ENCODE measurements at regions not wholly inside any gene's neighbourhood (a gene's known extent, or its start where the extent isn't known, plus 50 kb on each side); places are given as distances from the start of the nearest gene placed in this dataset.
"Not testable (repeated sequence)": the region's sequence is repeated elsewhere in the genome, so short reads cannot be mapped to it uniquely, and the experiment has no call there.

- no peak for DNase-seq (ENCODE audit: low spot score)
These were observed 464.5 kb upstream of the MYT1L start for GRCh38 chr2:2795438-2796091.

DNA sequence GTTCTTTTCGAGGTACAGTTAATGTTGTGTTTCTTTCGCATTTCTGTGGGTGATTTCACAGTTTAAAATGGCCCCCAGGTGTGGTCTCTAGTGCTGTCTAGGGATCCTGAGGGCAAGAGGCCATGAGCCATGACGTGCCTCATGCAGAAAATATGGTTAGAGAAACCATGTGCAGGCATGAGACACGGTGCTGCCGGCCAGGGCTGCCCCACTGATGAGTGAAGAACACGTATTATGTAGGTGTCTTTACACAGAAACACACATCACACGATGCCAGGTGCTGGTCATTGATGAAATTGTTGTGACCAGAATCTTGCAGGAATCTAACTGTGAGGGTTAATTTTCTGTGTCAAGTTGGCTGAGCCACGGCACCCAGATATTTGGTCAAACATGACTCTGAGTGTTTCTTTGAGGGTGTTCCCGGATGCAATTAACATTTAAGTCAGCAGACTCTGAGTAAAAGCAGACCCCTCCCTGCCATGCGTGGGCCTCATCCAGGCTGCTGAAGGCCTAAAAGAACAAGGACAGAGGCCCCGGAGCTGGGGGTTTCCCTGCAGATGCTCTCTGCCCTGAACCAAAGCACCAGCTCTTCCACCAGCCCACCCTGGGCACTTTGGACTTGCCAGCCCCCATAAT lies 463.0 kb upstream of the MYT1L start:
- no peak for DNase-seq (ENCODE audit: low spot score)

DNA sequence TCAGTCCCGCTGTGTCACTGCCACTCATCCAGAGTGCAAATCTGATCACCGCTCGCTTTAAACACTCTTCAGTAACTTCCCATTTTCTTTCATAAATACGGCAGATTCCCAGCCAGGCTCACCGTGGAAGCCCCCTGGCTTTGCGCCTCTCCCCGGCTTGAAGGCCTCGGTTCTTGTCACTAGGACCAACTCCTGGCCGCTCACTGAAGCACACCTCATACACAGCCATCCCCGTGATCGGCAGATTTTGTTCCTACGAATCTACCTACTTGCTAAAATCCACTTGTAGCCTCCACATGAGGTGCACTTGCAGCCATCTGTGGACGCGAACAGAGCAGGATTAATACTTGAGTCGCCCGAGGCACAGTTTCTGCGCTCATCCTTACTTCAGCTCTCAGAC lies 462.4 kb upstream of the MYT1L start:
- no peak for DNase-seq (ENCODE audit: low spot score)

- no peak for DNase-seq (ENCODE audit: low spot score)
These were observed 460.5 kb upstream of the MYT1L start for GRCh38 chr2:2791606-2792005.

DNA sequence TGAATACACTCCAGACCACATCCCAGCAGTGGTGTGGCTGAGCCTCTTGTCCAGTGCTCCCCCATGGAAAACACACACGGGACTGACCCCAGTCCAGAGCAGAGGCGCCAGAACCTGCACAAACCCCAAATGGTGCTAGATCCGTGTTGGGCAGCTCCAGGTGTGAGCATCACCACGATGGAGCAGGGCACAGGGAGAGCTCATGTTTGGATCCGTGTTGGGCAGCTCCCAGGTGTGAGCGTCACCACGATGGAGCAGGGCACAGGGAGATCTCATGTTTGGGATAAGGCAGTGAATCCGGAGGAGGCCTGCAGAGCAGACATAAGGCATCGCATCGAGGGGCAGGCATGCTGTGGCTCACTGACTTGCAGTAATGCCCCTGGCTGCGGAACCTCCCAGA lies 460.0 kb upstream of the MYT1L start:
- no peak for DNase-seq (ENCODE audit: low spot score)

GRCh38 chr2:2788076-2788475 lies 457.0 kb upstream of the MYT1L start:
- no peak for DNase-seq (ENCODE audit: low spot score)

DNA sequence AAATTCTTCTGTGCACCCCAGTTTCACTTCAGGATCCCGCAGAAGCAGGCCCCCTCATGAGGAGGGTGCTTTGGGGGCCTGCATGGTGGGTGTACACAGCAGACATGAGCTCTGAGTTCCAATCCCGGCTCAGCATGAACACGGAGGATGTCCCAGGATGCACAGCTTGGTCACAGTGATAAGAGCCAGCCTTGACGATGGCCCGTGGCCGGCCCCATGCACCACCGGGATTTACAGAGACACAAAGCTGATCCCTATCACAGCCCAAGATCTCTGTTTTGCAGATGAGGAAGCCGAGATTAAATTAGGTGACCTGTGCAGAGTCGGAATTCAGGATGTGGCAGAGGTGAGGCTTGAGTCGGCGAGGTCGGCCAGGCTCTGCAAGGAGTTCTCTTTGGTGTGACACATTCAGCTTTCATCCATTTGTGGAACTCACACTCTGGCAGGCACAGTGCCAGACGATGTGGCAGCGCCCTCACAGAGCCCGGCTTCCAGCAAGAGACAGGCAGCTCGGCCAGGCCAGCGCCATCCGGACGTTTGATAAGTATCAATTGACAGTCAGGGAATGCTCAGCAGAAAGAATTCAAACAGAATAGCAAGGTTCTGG lies 456.3 kb upstream of the MYT1L start:
- DNase-seq (ENCODE audit: low spot score), result no peak

GRCh38 chr2:2782007-2782406 lies 450.9 kb upstream of the MYT1L start:
- no peak for DNase-seq (ENCODE audit: low spot score)

GRCh38 chr2:2779727-2780126 lies 448.7 kb upstream of the MYT1L start:
- no peak for DNase-seq (ENCODE audit: low spot score)

- DNase-seq (ENCODE audit: low spot score), result no peak
These were observed 446.8 kb upstream of the MYT1L start for GRCh38 chr2:2777876-2778275.

GRCh38 chr2:2777213-2777612 lies 446.1 kb upstream of the MYT1L start:
- no peak for DNase-seq (ENCODE audit: low spot score)

GRCh38 chr2:2775018-2775417 lies 443.9 kb upstream of the MYT1L start:
- DNase-seq (ENCODE audit: low spot score), result no peak

DNA sequence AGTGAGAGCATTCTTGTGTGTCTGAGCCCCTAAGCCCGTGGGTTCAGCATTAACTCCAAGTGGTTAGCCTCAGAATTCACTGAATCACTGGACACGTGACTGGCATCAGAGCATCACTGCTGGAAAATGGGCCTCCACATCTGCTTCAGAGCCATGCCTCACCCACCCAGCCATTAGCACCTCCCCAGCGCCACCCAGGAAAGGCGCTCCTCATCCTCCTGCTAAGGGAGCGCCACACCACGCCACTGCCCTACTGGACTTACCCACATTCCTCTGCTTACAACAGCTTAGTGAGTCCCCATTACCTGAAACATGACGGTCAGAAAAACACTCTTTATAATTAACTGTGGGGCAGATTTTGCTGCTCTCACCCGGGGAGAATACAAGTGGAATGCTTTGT lies 442.6 kb upstream of the MYT1L start:
- DNase-seq (ENCODE audit: low spot score), result no peak

- DNase-seq (ENCODE audit: low spot score), result not testable (repeated sequence)
These were observed 442.0 kb upstream of the MYT1L start for GRCh38 chr2:2773080-2773479.

DNA sequence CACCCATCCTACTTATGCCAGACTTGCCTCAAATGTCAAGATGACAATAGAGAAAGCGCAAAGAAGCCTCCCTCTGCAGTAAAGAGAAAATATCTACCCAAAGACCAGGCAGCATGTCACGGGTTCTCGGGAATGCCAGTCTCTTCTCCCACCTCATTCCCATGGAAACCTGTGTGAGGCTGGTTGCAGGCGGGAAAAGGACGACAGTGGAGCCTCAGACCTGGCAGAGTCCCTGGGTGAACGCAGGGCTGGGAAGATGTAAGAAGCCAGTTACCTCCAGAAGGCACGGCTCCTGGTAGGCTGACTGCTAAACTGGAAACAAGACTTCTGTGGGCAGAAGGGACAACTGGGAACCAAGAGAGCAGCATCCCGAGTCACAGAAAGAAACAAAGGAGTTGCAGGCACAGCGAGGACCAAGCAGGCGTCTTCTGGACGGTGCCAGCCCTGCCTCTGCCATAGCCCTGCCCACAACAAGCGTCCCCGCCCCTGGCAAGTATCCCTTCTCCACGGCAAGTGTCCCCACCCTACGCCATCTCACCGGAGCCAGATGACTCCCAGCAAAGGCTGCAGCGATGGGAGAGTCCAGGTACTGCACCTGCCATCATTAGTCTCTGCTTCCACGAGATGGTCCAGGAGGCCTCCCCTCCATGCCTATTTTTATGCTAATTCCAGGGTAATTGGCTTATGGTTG lies 440.8 kb upstream of the MYT1L start:
- no peak for DNase-seq (ENCODE audit: low spot score)

DNA sequence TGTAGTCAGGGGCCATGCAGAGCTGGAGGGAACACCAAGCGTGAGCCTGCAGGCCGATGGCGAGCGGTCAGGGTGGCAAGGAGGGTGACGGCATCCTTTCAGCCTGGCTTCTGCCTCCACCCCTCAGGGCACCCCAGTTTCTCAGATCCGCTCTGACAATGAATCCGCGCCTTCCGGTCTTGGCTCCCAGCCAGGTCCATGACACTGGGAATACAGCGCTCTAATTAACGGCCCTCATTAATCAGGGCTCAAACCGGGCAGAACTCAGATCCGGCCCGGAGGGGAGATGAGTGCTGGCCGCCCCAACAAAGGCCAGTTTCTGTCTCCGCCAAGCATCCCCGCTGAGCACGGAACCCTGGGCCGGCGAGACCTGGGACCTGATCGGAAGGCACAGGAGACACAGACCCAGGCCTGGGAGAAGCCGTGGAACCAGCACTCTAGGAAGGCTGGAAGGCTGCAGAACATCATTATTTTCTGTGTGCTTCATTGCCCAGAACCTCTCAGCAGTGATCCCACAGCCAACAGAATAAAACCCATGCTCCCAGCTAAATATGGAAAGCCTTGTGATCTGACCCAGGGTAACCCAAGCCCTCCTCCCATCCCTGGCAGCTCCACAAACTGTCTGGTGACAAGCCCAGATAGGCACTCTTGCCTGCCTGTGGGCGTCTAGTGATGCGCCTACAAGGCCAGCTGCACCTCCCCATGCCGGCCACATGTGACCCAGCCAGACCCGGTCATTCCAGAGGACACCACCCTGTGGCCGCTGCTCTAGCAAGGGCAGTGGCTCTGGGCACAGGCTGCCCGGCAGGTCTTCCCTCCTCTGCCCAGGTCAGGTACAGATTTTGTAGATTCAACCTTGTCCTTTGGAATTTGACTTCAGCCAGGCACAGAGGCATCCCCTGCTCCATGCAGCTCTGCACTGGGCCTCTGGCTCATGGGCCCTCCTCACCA lies 438.7 kb upstream of the MYT1L start:
- DNase-seq (ENCODE audit: low spot score), result no peak

DNA sequence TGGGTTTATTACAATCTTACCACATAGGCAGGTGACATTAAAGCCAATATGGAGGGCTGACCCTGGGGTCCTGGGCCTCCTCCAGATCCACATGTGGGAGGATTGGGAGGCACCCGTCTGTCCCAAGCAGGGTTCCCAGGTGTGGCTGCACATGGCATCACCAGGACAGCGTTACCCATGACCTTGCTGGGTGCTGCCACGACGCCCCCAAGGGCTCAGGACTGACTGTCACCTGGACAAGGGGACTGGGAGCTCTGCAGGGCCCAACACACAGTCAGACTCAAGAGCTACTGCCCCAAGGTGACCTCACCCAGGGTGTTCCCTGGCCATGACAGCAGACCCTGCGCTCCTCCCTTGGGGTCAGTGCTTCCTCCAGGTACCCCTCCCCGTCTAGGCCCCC lies 437.4 kb upstream of the MYT1L start:
- DNase-seq (ENCODE audit: low spot score), result no peak

DNA sequence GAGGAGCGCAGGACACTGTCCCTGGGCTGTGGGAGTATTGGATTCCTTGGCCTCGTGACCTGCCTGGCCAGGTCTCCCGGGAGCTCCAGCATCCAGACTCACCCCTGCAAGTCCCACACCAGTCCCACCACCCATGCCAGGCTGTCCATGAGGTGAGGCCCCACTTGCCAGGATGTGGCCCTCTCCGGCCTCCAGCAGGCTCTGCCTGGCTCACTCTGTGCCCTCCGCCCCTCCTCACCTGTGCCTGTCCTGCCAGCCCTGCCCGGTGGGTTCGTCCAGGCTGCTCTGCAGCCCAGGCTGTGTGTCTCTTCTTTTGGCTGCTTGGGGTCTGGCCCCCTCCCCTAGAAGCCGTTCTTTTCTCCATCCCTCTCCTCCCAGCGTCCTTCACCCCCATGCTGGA lies 436.8 kb upstream of the MYT1L start:
- DNase-seq (ENCODE audit: low spot score), result no peak

DNA sequence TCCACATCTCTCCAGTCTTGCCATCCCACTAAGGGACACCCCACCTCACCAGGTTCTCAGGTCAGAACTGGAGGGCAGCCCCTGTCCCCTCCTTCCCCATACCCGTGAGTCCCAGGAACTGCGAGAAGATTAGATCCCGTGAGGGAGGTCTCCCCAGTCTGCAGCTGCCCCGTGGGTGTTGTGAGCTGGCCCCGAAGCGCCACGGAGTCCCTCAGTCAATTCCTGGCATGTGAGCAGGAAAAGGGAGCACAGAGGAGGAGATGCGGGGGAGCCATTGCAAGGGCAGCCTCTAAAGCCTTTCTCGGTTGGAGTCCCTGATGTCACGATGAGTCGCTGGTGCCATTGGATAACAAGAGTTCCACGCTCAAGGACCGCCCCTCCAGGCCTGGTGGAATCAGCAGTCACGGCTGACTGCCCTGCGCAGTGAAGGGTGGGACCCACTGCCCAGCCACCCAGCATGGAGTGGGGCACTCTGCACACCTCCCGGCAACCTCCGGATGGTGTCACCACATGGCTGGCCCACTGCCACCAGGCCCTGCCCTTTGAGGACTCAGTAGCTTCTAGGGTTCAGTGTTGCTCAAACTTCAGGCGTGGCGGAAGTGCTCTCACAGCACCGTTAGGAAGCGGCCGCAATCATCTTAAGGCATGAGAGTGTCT lies 434.9 kb upstream of the MYT1L start:
- DNase-seq (ENCODE audit: low spot score), result no peak

- DNase-seq (ENCODE audit: low spot score), result no peak
These were observed 434.2 kb upstream of the MYT1L start for GRCh38 chr2:2765176-2765800.

- DNase-seq (ENCODE audit: low spot score), result no peak
These were observed 433.7 kb upstream of the MYT1L start for GRCh38 chr2:2764739-2765138.
